Stimulated activated naive B cell treated with anti-CD40 and anti-IgM and Interleukin-4, amounts not matched to agents 10 μg/mL and 1 μg/mL and 100 μg/mL, for 72 hours (primary cell): ENCODE measurements at regions not wholly inside any gene's neighbourhood (a gene's known extent, or its start where the extent isn't known, plus 50 kb on each side); places are given as distances from the start of the nearest gene placed in this dataset.
A peak's percentile ranks its signal among the peaks of the same experiment; 100 is the strongest.

Experiments used
- ATAC-seq, 2 donors: fragments of 150-1000 bp; cut with Tn5 transposase; replicated peaks; 2 replicates each; pipeline ENCODE4 v1.10.0; 2021; ENCODE audit warnings: moderate library complexity in 1 of 2
- DNase-seq: peaks from one replicate; pipeline ENCODE4 v3.0.0; 2021
- H3K27ac Mint-ChIP-seq: one replicate; pipeline ENCODE4 v1.8.0; 2022; ENCODE audit warnings: mild to moderate bottlenecking, mixed read lengths
- H3K27me3 Mint-ChIP-seq, 2 donors: one replicate each; pipeline ENCODE4 v1.8.0; 2022; ENCODE audit warnings: mixed read lengths in 2 of 2
- H3K36me3 Mint-ChIP-seq, 2 donors: one replicate each; pipeline ENCODE4 v1.8.0; 2022; ENCODE audit warnings: mixed read lengths in 2 of 2, mild to moderate bottlenecking in 1 of 2
- H3K4me1 Mint-ChIP-seq, 2 donors: one replicate each; pipeline ENCODE4 v1.8.0; 2022; ENCODE audit warnings: mixed read lengths in 2 of 2, mild to moderate bottlenecking in 1 of 2
- H3K4me3 Mint-ChIP-seq, 2 donors: one replicate each; pipeline ENCODE4 v1.8.0; 2022; ENCODE audit warnings: mild to moderate bottlenecking in 2 of 2, mixed read lengths in 2 of 2, moderate library complexity in 1 of 2
- H3K9me3 Mint-ChIP-seq, 2 donors: one replicate each; pipeline ENCODE4 v1.8.0; 2022; ENCODE audit warnings: mixed read lengths in 2 of 2, mild to moderate bottlenecking in 1 of 2

DNA sequence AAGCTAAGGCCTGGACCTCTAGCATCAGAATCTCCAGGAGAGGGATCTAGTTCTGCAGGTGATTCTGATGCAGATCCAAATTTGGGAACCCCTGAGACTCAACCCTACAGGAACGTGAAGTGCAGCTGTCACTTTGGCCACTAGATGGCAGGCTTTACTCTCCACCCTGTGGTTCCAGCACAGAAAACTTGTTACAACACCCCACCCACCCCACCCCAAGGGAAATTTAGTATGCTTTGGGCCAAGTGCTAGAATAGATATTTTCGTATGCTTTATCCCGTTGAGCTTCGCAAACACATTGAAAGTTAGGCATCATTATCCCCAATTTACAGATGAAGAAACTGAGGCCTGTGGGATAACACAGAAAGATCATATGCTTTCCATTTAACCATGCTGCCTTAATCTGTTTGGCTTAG, 232.0 kb downstream of the B3GLCT start:
- H3K36me3 Mint-ChIP-seq = no peaks in the 10 kb centered on the region
- peak; percentile 45 to 66 for ATAC-seq

GRCh38 chr13:31433207-31433606, 233.4 kb downstream of the B3GLCT start:
- H3K9me3 Mint-ChIP-seq = no peaks in the 10 kb centered on the region
- H3K36me3 Mint-ChIP-seq = no peaks in the 10 kb centered on the region
- H3K4me3 Mint-ChIP-seq = no peak overlapping the region
- ATAC-seq (no peak), DNase-seq (no peak)
- no peaks in the 10 kb centered on the region for H3K4me1 Mint-ChIP-seq
- no peak overlapping the region for H3K27ac Mint-ChIP-seq
- H3K27me3 Mint-ChIP-seq = peaks cover 8 to 14% of the 10 kb centered on the region in 2 donors

More for the DNA sequence above, 232.0 kb downstream of the B3GLCT start:
- H3K27me3 Mint-ChIP-seq = peaks cover 2 to 4% of the 10 kb centered on the region in 2 donors
- no peak overlapping the region for H3K4me3 Mint-ChIP-seq
- DNase-seq = peak; percentile 4
- no peaks in the 10 kb centered on the region for H3K4me1 Mint-ChIP-seq
- no peak overlapping the region for H3K27ac Mint-ChIP-seq
- no peaks in the 10 kb centered on the region for H3K9me3 Mint-ChIP-seq

- ATAC-seq (no peak), DNase-seq (no peak)
- H3K4me1 Mint-ChIP-seq = no peaks in the 10 kb centered on the region
- H3K27me3 Mint-ChIP-seq = peaks cover 8 to 17% of the 10 kb centered on the region in 2 donors
- no peak overlapping the region for H3K27ac Mint-ChIP-seq
- H3K36me3 Mint-ChIP-seq = no peaks in the 10 kb centered on the region
- H3K4me3 Mint-ChIP-seq = no peak overlapping the region
- H3K9me3 Mint-ChIP-seq = no peaks in the 10 kb centered on the region
Observed at GRCh38 chr13:31433746-31434145, 234.0 kb downstream of the B3GLCT start.

- H3K27ac Mint-ChIP-seq = no peak overlapping the region
- H3K36me3 Mint-ChIP-seq = no peaks in the 10 kb centered on the region
- H3K4me3 Mint-ChIP-seq = no peak overlapping the region
- DNase-seq = no peak
- ATAC-seq = no peak
- no peaks in the 10 kb centered on the region for H3K4me1 Mint-ChIP-seq
- no peaks in the 10 kb centered on the region for H3K9me3 Mint-ChIP-seq
- H3K27me3 Mint-ChIP-seq = peaks cover 8 to 17% of the 10 kb centered on the region in 2 donors
Observed at GRCh38 chr13:31434613-31435012, 234.8 kb downstream of the B3GLCT start.

DNA sequence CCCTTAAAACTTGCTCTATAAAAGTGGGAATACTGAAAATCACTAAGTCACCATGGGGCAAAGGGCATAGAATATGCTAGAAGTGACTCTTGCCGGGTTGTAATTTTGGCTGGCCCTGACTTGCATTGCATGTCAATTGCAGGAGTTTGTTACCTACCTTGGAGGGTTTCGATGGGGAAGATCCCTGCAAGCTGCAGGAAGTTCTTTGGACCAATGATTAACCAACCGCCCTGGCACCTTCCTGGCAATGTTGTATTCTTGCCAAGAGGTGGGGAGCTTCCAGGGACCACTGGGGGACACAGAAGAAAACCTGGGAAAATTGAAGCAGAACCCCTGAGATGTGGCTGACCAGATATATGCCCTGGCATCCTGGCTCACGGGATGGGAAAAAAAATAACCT, 235.8 kb downstream of the B3GLCT start:
- Mint-ChIP-seq H3K27ac (no peak overlapping the region), H3K27me3 (peaks cover 8 to 17% of the 10 kb centered on the region in 2 donors), H3K36me3 (no peaks in the 10 kb centered on the region)

DNA sequence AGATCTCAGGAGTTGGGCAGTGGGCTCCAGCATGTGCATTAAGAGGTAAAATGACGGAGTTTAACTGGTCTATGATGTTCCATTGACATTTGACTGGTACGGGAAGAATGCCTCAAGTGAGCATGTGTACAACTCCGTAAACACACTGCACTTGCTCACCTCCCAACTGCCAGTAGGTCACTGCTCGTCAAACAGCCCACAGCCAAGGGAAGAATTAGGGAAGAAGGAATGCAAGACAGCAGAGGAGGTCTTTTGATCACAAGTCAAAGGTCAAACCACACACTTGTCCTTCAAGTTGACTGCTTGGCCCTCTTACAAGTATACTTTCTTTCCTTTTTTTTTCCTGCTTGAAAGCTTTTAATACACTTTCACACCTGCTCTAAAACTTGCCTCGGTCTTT, 236.7 kb downstream of the B3GLCT start:
- ATAC-seq (no peak), DNase-seq (no peak)
- H3K36me3 Mint-ChIP-seq = no peaks in the 10 kb centered on the region
- H3K27ac Mint-ChIP-seq = no peak overlapping the region
- peaks cover 9 to 17% of the 10 kb centered on the region in 2 donors for H3K27me3 Mint-ChIP-seq
- no peaks in the 10 kb centered on the region for H3K9me3 Mint-ChIP-seq
- no peaks in the 10 kb centered on the region for H3K4me1 Mint-ChIP-seq
- no peak overlapping the region for H3K4me3 Mint-ChIP-seq

More for the DNA sequence above, 235.8 kb downstream of the B3GLCT start:
- Mint-ChIP-seq H3K4me1 (no peaks in the 10 kb centered on the region), H3K9me3 (no peaks in the 10 kb centered on the region), H3K4me3 (no peak overlapping the region)
- DNase-seq (no peak), ATAC-seq (no peak)

DNA sequence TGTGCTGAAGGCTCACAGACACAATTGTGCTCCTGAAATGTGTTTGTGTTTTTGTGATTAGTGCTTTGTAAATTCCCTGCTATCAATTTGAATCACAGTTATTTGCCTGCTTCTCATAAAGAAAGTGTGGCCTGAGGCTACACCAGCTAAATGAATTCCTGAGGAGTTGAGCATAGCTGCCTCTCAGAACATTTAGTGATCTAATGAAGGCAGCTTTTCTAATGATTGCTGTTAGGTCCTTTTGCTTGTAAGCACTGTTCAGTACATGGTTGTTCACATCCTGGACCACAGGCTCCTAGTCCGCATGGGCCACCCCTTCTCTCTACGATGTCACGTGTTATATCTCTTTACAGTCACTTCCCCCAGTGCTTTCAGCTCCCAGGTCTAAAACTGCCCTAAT, 238.2 kb downstream of the B3GLCT start:
- Mint-ChIP-seq H3K36me3 (no peaks in the 10 kb centered on the region), H3K27ac (no peak overlapping the region)

GRCh38 chr13:31440132-31440531, 240.4 kb downstream of the B3GLCT start:
- Mint-ChIP-seq H3K27ac (no peak overlapping the region), H3K27me3 (peaks cover 13 to 14% of the 10 kb centered on the region in 2 donors), H3K36me3 (no peaks in the 10 kb centered on the region), H3K4me3 (no peak overlapping the region), H3K4me1 (no peaks in the 10 kb centered on the region), H3K9me3 (no peaks in the 10 kb centered on the region)
- ATAC-seq (no peak), DNase-seq (no peak)

More for the DNA sequence above, 238.2 kb downstream of the B3GLCT start:
- Mint-ChIP-seq H3K4me3 (no peak overlapping the region), H3K4me1 (no peaks in the 10 kb centered on the region), H3K9me3 (no peaks in the 10 kb centered on the region), H3K27me3 (peaks cover 13 to 14% of the 10 kb centered on the region in 2 donors)
- no peak for DNase-seq
- ATAC-seq = no peak

DNA sequence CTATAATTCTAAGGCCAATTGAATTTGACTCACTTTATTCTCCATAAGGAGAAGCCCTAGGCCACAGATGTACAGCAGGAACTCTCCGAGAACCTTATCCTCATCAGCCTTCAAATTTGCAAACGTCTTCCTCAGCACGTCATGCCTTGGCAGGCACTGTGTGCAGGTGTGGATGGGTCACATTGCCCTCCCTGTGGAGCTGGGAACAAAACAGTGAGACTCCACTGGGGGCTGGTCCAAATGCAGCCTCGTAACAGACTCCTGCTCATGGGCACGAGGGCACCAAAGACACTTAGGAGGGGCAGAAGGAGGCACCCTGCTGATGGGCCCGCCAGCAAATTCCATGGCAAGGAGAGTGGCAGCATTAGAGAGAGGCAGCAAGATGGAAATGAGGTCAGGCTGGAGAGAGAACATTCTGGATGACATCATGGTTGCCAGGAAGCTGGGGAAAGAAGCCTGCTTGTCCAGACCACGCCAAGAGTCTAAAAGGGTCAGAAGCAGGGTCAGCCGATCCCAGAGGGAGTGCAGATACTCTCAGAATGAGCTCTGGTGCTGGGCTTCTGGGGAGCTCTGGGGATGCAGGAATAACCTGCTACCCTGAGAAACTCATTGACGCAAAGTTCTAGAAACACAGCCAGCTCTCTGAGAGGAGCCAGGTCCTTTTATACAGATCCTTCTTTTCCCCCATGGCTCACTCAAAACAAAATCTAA, 242.2 kb downstream of the B3GLCT start:
- DNase-seq (no peak), ATAC-seq (no peak)
- no peaks in the 10 kb centered on the region for H3K36me3 Mint-ChIP-seq
- H3K27ac Mint-ChIP-seq = no peak overlapping the region
- H3K4me3 Mint-ChIP-seq = no peak overlapping the region
- H3K9me3 Mint-ChIP-seq = no peaks in the 10 kb centered on the region
- peaks cover 10 to 11% of the 10 kb centered on the region in 2 donors for H3K27me3 Mint-ChIP-seq
- no peaks in the 10 kb centered on the region for H3K4me1 Mint-ChIP-seq

- H3K36me3 Mint-ChIP-seq = no peaks in the 10 kb centered on the region
- ATAC-seq (no peak), DNase-seq (no peak)
- no peaks in the 10 kb centered on the region for H3K4me1 Mint-ChIP-seq
- no peaks in the 10 kb centered on the region for H3K9me3 Mint-ChIP-seq
- H3K27ac Mint-ChIP-seq = no peak overlapping the region
- peaks cover 6% of the 10 kb centered on the region in 2 donors for H3K27me3 Mint-ChIP-seq
- no peak overlapping the region for H3K4me3 Mint-ChIP-seq
Observed at GRCh38 chr13:31442571-31442970, 242.8 kb downstream of the B3GLCT start.

DNA sequence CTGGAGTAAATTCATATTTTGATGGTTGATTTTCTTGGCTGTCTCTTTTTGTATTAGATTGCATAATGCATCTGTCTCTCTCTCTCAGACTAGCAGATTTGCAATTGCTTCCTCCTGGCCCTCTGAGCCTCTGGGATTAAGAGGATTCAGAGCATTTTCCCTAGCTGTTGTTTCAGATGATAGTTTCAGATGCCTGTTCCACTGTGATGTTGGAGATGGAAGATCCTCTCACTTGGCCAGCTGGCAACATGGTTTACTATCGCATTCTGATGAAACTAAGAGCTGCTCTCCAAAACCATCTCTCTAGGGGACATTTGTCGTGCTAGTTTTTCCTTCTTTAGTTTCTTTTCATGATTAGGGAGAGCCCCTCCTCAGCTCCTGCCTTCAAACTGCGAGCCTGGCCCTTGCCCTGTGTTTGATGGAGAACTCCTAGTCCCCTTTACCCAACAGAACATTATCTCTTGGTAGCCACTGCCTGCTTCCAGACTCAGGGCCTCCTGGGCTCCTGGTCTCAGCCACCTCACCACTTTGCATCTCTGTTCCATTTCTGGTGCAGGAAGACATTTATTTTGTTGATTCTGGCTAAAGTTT, 244.6 kb downstream of the B3GLCT start:
- DNase-seq (no peak), ATAC-seq (no peak)
- Mint-ChIP-seq H3K4me3 (no peak overlapping the region), H3K4me1 (no peaks in the 10 kb centered on the region), H3K27ac (no peak overlapping the region), H3K36me3 (no peaks in the 10 kb centered on the region), H3K9me3 (no peaks in the 10 kb centered on the region), H3K27me3 (peaks cover 0 to 16% of the 10 kb centered on the region in 2 donors)

- Mint-ChIP-seq H3K4me3 (no peak overlapping the region), H3K4me1 (no peaks in the 10 kb centered on the region), H3K36me3 (no peaks in the 10 kb centered on the region), H3K27me3 (peaks cover 0 to 21% of the 10 kb centered on the region in 2 donors), H3K9me3 (no peaks in the 10 kb centered on the region), H3K27ac (no peak overlapping the region)
- no peak for DNase-seq
- no peak for ATAC-seq
Observed at GRCh38 chr13:31452525-31452924, 252.8 kb downstream of the B3GLCT start.

GRCh38 chr13:31455581-31455980, 255.8 kb downstream of the B3GLCT start:
- H3K9me3 Mint-ChIP-seq = no peaks in the 10 kb centered on the region
- peaks cover 0 to 8% of the 10 kb centered on the region in 2 donors for H3K27me3 Mint-ChIP-seq
- H3K4me3 Mint-ChIP-seq = no peak overlapping the region
- H3K4me1 Mint-ChIP-seq = no peaks in the 10 kb centered on the region
- H3K36me3 Mint-ChIP-seq = no peaks in the 10 kb centered on the region
- H3K27ac Mint-ChIP-seq = no peak overlapping the region
- no peak for DNase-seq
- no peak for ATAC-seq

- no peaks in the 10 kb centered on the region for H3K36me3 Mint-ChIP-seq
- H3K4me1 Mint-ChIP-seq = no peaks in the 10 kb centered on the region
- H3K4me3 Mint-ChIP-seq = no peak overlapping the region
- no peak for DNase-seq
- no peaks in the 10 kb centered on the region for H3K9me3 Mint-ChIP-seq
- peaks cover 0 to 3% of the 10 kb centered on the region in 2 donors for H3K27me3 Mint-ChIP-seq
- no peak for ATAC-seq
- H3K27ac Mint-ChIP-seq = no peak overlapping the region
Observed at GRCh38 chr13:31456056-31456455, 256.3 kb downstream of the B3GLCT start.

GRCh38 chr13:31460061-31460460, 260.3 kb downstream of the B3GLCT start:
- Mint-ChIP-seq H3K9me3 (no peaks in the 10 kb centered on the region), H3K4me3 (no peak overlapping the region), H3K27me3 (no peaks in the 10 kb centered on the region), H3K4me1 (no peaks in the 10 kb centered on the region), H3K27ac (no peak overlapping the region), H3K36me3 (no peaks in the 10 kb centered on the region)
- no peak for ATAC-seq
- DNase-seq = no peak
